ENCODE measurements at regions not wholly inside any gene's neighbourhood (a gene's known extent, or its start where the extent isn't known, plus 50 kb on each side); places are given as distances from the start of the nearest gene placed in this dataset.
"Not testable (repeated sequence)": the region's sequence is repeated elsewhere in the genome, so short reads cannot be mapped to it uniquely, and the experiment has no call there.

- H2BK5ac ChIP-seq (ENCODE audit: low read length) = no peak overlapping the region
- H3K4me1 ChIP-seq (ENCODE audit: control insufficient read depth, low read depth, low read length) = no peaks in the 10 kb centered on the region
- no peak overlapping the region for H2BK15ac ChIP-seq (replicated peaks; ENCODE audit: low read depth)
- no peaks in the 10 kb centered on the region for H3K79me1 ChIP-seq (ENCODE audit: low read length)
- WGBS (ENCODE audit: extremely low coverage, insufficient coverage, low lambda C conversion rate) = no CpG with 5 or more reads among the region's 3 CpGs
- H3K36me3 ChIP-seq (ENCODE audit: control insufficient read depth, insufficient read depth, low read length) = no peaks in the 10 kb centered on the region
- no peak overlapping the region for H2AK5ac ChIP-seq (ENCODE audit: low read length)
- H2BK120ac ChIP-seq (ENCODE audit: low read depth, low read length) = no peak overlapping the region
- H4K5ac ChIP-seq (ENCODE audit: low read length) = no peak overlapping the region
- H3K18ac ChIP-seq (ENCODE audit: low read length) = no peak overlapping the region
- H4K8ac ChIP-seq (ENCODE audit: low read depth, low read length) = no peak overlapping the region
- H3K4ac ChIP-seq (ENCODE audit: low read depth, low read length) = no peak overlapping the region
- no peak overlapping the region for H3K56ac ChIP-seq (ENCODE audit: low read length)
- H3K79me2 ChIP-seq (ENCODE audit: control insufficient read depth, insufficient read depth, low read length) = no peaks in the 10 kb centered on the region
- H3K4me3 ChIP-seq (ENCODE audit: low read length) = no peak overlapping the region
- DNase-seq = no peak
- H3K9ac ChIP-seq (ENCODE audit: low read length) = no peak overlapping the region
- no peak overlapping the region for H3K4me2 ChIP-seq (ENCODE audit: low read length)
- no peak overlapping the region for H3K23ac ChIP-seq (ENCODE audit: low read length)
- no peaks in the 10 kb centered on the region for H3K27me3 ChIP-seq (ENCODE audit: insufficient read depth, low read length, poor library complexity)
- no peak overlapping the region for H3K27ac ChIP-seq (ENCODE audit: low read depth, low read length)
Measured at GRCh38 chr1:143748906-143749305, 222.9 kb downstream of the FAM72C start.

- Histone ChIP-seq H3K79me1 (ENCODE audit: low read length) (no peaks in the 10 kb centered on the region), H4K8ac (ENCODE audit: low read depth, low read length) (no peak overlapping the region), H3K27me3 (ENCODE audit: insufficient read depth, low read length, poor library complexity) (no peaks in the 10 kb centered on the region), H3K9ac (ENCODE audit: low read length) (peak overlapping the region; percentile 51), H3K4me3 (ENCODE audit: low read length) (peak overlapping the region; percentile 36), H3K18ac (ENCODE audit: low read length) (no peak overlapping the region), H2BK15ac (replicated peaks; ENCODE audit: low read depth) (no peak overlapping the region), H3K36me3 (ENCODE audit: control insufficient read depth, insufficient read depth, low read length) (no peaks in the 10 kb centered on the region), H3K56ac (ENCODE audit: low read length) (peak overlapping the region; percentile 76), H4K5ac (ENCODE audit: low read length) (no peak overlapping the region), H3K4me2 (ENCODE audit: low read length) (no peak overlapping the region), H3K79me2 (ENCODE audit: control insufficient read depth, insufficient read depth, low read length) (no peaks in the 10 kb centered on the region), H3K4me1 (ENCODE audit: control insufficient read depth, low read depth, low read length) (no peaks in the 10 kb centered on the region), H2BK5ac (ENCODE audit: low read length) (no peak overlapping the region), H3K27ac (ENCODE audit: low read depth, low read length) (no peak overlapping the region), H2BK120ac (ENCODE audit: low read depth, low read length) (no peak overlapping the region), H2AK5ac (ENCODE audit: low read length) (no peak overlapping the region), H3K4ac (ENCODE audit: low read depth, low read length) (no peak overlapping the region), H3K23ac (ENCODE audit: low read length) (no peak overlapping the region)
- no peak for DNase-seq
- no CpG with 5 or more reads among the region's 14 CpGs for WGBS (ENCODE audit: extremely low coverage, insufficient coverage, low lambda C conversion rate)
Measured at GRCh38 chr1:143736562-143736961, 235.2 kb downstream of the FAM72C start.

GRCh38 chr1:143735764-143736461, 235.9 kb downstream of the FAM72C start:
- H3K27me3 ChIP-seq (ENCODE audit: insufficient read depth, low read length, poor library complexity) = no peaks in the 10 kb centered on the region
- H3K4me1 ChIP-seq (ENCODE audit: control insufficient read depth, low read depth, low read length) = no peaks in the 10 kb centered on the region
- no peak overlapping the region for H3K4me2 ChIP-seq (ENCODE audit: low read length)
- H3K56ac ChIP-seq (ENCODE audit: low read length) = peak overlapping the region; percentile 76
- H3K4me3 ChIP-seq (ENCODE audit: low read length) = peak overlapping the region; percentile 36
- DNase-seq = peak; percentile 79
- no peak overlapping the region for H2BK5ac ChIP-seq (ENCODE audit: low read length)
- H3K18ac ChIP-seq (ENCODE audit: low read length) = no peak overlapping the region
- H4K8ac ChIP-seq (ENCODE audit: low read depth, low read length) = peak overlapping the region; percentile 65
- no peak overlapping the region for H3K4ac ChIP-seq (ENCODE audit: low read depth, low read length)
- H2AK5ac ChIP-seq (ENCODE audit: low read length) = no peak overlapping the region
- no peak overlapping the region for H2BK120ac ChIP-seq (ENCODE audit: low read depth, low read length)
- H4K5ac ChIP-seq (ENCODE audit: low read length) = no peak overlapping the region
- H2BK15ac ChIP-seq (replicated peaks; ENCODE audit: low read depth) = no peak overlapping the region
- no peaks in the 10 kb centered on the region for H3K36me3 ChIP-seq (ENCODE audit: control insufficient read depth, insufficient read depth, low read length)
- no peak overlapping the region for H3K23ac ChIP-seq (ENCODE audit: low read length)
- no peak overlapping the region for H3K27ac ChIP-seq (ENCODE audit: low read depth, low read length)
- no peaks in the 10 kb centered on the region for H3K79me1 ChIP-seq (ENCODE audit: low read length)
- no peaks in the 10 kb centered on the region for H3K79me2 ChIP-seq (ENCODE audit: control insufficient read depth, insufficient read depth, low read length)
- peak overlapping the region; percentile 51 for H3K9ac ChIP-seq (ENCODE audit: low read length)
- WGBS (ENCODE audit: extremely low coverage, insufficient coverage, low lambda C conversion rate) = no CpG with 5 or more reads among the region's 36 CpGs

- H2BK5ac ChIP-seq (ENCODE audit: low read length); H3K9ac ChIP-seq (ENCODE audit: low read length); H4K8ac ChIP-seq (ENCODE audit: low read depth, low read length); H3K4ac ChIP-seq (ENCODE audit: low read depth, low read length); H3K4me2 ChIP-seq (ENCODE audit: low read length); H2AK5ac ChIP-seq (ENCODE audit: low read length); H3K18ac ChIP-seq (ENCODE audit: low read length); H3K36me3 ChIP-seq (ENCODE audit: control insufficient read depth, insufficient read depth, low read length); H3K4me3 ChIP-seq (ENCODE audit: low read length); H3K56ac ChIP-seq (ENCODE audit: low read length); H3K23ac ChIP-seq (ENCODE audit: low read length); H3K79me2 ChIP-seq (ENCODE audit: control insufficient read depth, insufficient read depth, low read length); H2BK15ac ChIP-seq (replicated peaks; ENCODE audit: low read depth); H3K4me1 ChIP-seq (ENCODE audit: control insufficient read depth, low read depth, low read length); H3K79me1 ChIP-seq (ENCODE audit: low read length); H2BK120ac ChIP-seq (ENCODE audit: low read depth, low read length); DNase-seq; H3K27ac ChIP-seq (ENCODE audit: low read depth, low read length); H4K5ac ChIP-seq (ENCODE audit: low read length); H3K27me3 ChIP-seq (ENCODE audit: insufficient read depth, low read length, poor library complexity): not testable (repeated sequence)
- no CpG with 5 or more reads among the region's 3 CpGs for WGBS (ENCODE audit: extremely low coverage, insufficient coverage, low lambda C conversion rate)
Measured at GRCh38 chr1:143734261-143734660, 237.5 kb downstream of the FAM72C start.

GRCh38 chr1:143730890-143731289, 240.9 kb downstream of the FAM72C start:
- not testable (repeated sequence) for H3K56ac ChIP-seq (ENCODE audit: low read length); H3K79me2 ChIP-seq (ENCODE audit: control insufficient read depth, insufficient read depth, low read length); H3K23ac ChIP-seq (ENCODE audit: low read length); H3K4me3 ChIP-seq (ENCODE audit: low read length); H3K79me1 ChIP-seq (ENCODE audit: low read length); H3K4me2 ChIP-seq (ENCODE audit: low read length); H3K27ac ChIP-seq (ENCODE audit: low read depth, low read length); H4K5ac ChIP-seq (ENCODE audit: low read length); H2BK120ac ChIP-seq (ENCODE audit: low read depth, low read length); H3K27me3 ChIP-seq (ENCODE audit: insufficient read depth, low read length, poor library complexity); H2BK5ac ChIP-seq (ENCODE audit: low read length); H3K4ac ChIP-seq (ENCODE audit: low read depth, low read length); H3K9ac ChIP-seq (ENCODE audit: low read length); H4K8ac ChIP-seq (ENCODE audit: low read depth, low read length); H2AK5ac ChIP-seq (ENCODE audit: low read length); H3K36me3 ChIP-seq (ENCODE audit: control insufficient read depth, insufficient read depth, low read length); H2BK15ac ChIP-seq (replicated peaks; ENCODE audit: low read depth); H3K18ac ChIP-seq (ENCODE audit: low read length); H3K4me1 ChIP-seq (ENCODE audit: control insufficient read depth, low read depth, low read length); DNase-seq
- no CpG with 5 or more reads among the region's 6 CpGs for WGBS (ENCODE audit: extremely low coverage, insufficient coverage, low lambda C conversion rate)

All from mesendoderm (in vitro differentiated cells).